Gastroesophageal sphincter (tissue), 3 donors: ENCODE measurements at regions not wholly inside any gene's neighbourhood (a gene's known extent, or its start where the extent isn't known, plus 50 kb on each side); places are given as distances from the start of the nearest gene placed in this dataset.

Experiments used
- CTCF ChIP-seq, 4 experiments: fragments of 200-600 bp in 2 of 4; fragments of 450-650 bp in 2 of 4; sonication (generic) in 1 of 4; IDR thresholded peaks; one replicate each; pipeline ENCODE4 v1.5.1; 2017 to 2019; ENCODE audit warnings: antibody characterized with exemption in 4 of 4, mild to moderate bottlenecking in 2 of 4, moderate library complexity in 2 of 4
- POLR2A ChIP-seq, 2 donors: fragments of 450-650 bp; IDR thresholded peaks; one replicate each; pipeline ENCODE4 v1.6.1; 2017; ENCODE audit warnings: antibody characterized with exemption in 2 of 2, mild to moderate bottlenecking in 2 of 2, moderate library complexity in 1 of 2
- POLR2AphosphoS5 ChIP-seq: sonication (generic); formaldehyde crosslinking; IDR thresholded peaks from one replicate; pipeline ENCODE4 v1.6.1; 2017; ENCODE audit warnings: antibody characterized with exemption

DNA sequence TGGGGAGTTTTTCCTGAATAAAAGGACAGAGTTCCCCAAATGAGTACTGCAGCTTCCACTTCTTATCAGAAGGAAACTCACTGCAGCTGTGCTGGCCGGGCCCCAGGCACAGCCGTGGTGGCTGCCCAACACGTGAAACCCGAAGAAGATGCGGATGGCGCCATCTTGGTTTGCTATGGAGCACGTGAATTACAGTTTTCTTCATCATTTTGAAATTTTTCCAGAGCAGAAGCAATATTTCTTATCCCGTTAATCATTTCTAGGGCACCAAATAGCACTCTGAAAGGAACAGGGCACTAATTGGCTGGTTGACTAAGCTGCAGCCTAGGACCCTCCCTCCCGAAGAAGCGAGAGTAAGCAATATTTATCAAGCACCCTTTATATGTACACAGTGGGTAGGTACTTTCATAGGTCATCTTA lies 63.2 kb upstream of the EPS8L3 start:
- TF ChIP-seq CTCF (IDR thresholded peaks at IDR 0.05) (no peak), POLR2A (IDR thresholded peaks at IDR 0.05) (no peak), POLR2AphosphoS5 (no peak)
